GM20000 (cell line): ENCODE measurements at regions not wholly inside any gene's neighbourhood (a gene's known extent, or its start where the extent isn't known, plus 50 kb on each side); places are given as distances from the start of the nearest gene placed in this dataset.
"Not testable (repeated sequence)": the region's sequence is repeated elsewhere in the genome, so short reads cannot be mapped to it uniquely, and the experiment has no call there.

Experiments
- DNase-seq: peaks from one replicate; pipeline ENCODE4 v3.0.0; 2012; ENCODE audit warnings: low spot score
- TF ChIP-seq, protein P1 (sequence below): IDR thresholded peaks from 2 replicates; pipeline ENCODE4 v1.5.1; 2012; ENCODE audit warnings: mild to moderate bottlenecking, control low read depth; ENCODE audit errors: extremely low read depth, missing control alignments

DNA sequence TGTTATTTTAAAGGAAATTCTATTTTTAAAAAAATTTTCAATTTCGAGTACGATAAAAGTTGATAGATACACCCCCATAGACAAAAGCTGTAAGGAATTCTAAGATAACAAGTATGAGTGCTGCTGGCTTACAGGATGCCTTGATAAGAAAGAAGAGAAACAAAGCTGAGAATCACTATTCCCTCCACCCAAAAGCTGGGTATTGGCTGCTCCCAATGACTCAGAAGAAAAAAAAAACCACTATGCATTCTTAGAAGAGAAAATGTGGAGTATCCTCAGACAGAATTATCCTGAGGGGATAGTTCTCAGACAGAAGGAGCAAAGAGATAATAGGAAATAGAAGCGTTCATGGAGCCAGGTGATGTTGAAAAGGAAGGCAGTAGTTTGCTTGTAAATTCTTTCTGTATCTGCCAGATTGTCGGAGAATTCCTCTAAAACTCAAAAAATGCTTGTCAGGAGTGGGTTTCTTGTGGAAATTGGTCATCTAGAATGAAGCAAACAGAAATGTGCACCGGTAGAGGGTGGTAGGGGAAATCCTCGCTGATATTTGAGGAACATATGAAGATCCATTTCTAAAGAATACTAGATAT lies 217.5 kb upstream of the ADAMTS3 start:
- DNase-seq: no peak
- TF ChIP-seq, protein P1, sequence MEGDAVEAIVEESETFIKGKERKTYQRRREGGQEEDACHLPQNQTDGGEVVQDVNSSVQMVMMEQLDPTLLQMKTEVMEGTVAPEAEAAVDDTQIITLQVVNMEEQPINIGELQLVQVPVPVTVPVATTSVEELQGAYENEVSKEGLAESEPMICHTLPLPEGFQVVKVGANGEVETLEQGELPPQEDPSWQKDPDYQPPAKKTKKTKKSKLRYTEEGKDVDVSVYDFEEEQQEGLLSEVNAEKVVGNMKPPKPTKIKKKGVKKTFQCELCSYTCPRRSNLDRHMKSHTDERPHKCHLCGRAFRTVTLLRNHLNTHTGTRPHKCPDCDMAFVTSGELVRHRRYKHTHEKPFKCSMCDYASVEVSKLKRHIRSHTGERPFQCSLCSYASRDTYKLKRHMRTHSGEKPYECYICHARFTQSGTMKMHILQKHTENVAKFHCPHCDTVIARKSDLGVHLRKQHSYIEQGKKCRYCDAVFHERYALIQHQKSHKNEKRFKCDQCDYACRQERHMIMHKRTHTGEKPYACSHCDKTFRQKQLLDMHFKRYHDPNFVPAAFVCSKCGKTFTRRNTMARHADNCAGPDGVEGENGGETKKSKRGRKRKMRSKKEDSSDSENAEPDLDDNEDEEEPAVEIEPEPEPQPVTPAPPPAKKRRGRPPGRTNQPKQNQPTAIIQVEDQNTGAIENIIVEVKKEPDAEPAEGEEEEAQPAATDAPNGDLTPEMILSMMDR: no peak

- TF ChIP-seq, protein P1: no peak
- no peak for DNase-seq
Measured at GRCh38 chr4:72779241-72779640, 210.2 kb upstream of the ADAMTS3 start.

GRCh38 chr4:72777436-72777835 lies 208.4 kb upstream of the ADAMTS3 start:
- TF ChIP-seq, protein P1: no peak
- DNase-seq: no peak

DNA sequence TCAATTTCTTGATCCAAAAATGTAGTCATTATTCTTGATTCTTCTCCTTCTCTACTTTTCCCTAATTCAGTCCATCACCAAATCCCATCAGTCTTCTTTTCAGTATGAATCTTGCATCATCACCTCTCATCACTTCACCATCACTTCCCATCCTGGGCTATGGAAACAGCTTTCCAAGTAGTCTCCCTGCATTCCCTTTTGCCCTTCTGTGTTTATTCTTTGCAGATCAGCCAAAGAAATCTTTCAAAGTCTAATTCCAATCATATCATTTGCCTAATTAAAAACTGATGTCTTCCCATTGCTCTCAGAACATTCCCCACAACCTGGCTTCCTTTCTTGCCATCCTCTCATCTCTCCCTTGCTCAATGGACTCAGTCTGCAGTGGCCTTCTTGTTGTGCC lies 201.7 kb upstream of the ADAMTS3 start:
- TF ChIP-seq, protein P1: no peak
- no peak for DNase-seq

GRCh38 chr4:72768364-72768763 lies 199.3 kb upstream of the ADAMTS3 start:
- DNase-seq: no peak
- TF ChIP-seq, protein P1: no peak

DNA sequence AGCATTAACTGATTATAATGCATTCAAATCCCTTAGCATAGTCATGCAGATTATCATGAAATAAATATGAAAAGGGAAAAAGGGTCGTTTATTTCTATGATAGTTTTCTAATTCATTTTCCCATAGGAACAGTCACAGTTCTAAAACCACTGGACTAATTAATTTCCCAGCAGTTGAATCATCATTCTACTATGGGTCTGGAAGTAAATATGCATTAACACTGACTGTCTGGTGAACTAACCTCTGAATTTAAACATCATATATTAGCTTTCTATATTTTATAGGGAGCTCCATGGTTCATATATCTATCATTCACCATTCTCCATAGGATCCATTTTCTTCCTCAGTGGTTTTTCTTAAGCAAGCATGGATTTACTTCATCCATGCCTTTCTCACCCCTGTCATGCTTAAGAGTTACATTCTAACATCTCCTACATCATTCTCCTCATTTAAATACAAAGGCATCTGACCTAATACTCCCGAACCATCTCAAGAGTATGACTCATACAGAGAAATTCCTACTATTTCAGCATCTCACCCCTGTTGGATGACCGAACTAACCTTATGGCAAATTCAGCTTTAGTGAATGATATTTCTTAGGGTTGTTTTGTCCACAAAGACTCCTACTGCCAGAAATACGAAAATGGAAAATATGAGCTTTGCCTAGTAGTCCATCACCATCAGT lies 198.7 kb upstream of the ADAMTS3 start:
- DNase-seq: no peak
- TF ChIP-seq, protein P1: no peak

DNA sequence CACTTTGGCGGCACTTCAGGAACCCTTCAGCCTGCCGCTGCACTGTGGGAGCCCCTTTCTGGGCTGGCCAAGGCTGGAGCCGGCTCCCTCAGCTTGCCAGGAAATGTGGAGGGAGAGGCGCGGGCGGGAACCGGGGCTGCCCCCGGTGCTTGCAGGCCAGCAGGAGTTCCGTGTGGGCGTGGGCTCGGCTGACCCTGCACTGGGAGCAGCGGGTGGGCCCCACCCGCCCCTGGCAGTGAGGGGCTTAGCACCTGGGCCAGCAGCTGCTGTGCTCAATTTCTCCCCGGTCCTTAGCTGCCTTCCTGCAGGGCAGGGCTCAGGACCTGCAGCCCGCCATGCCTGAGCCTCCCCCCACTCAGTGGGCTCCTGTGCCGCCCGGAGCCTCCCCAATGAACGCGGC lies 196.8 kb upstream of the ADAMTS3 start:
- DNase-seq: not testable (repeated sequence)
